ENCODE measurements at regions not wholly inside any gene's neighbourhood (a gene's known extent, or its start where the extent isn't known, plus 50 kb on each side); places are given as distances from the start of the nearest gene placed in this dataset.
A peak's percentile ranks its signal among the peaks of the same experiment; 100 is the strongest.

GRCh38 chr13:109361562-109362289 is 424.7 kb downstream of the IRS2 start:
- no peak overlapping the region for H3K27ac Mint-ChIP-seq (ENCODE audit: unreplicated experiment)
- TF ChIP-seq CTCF (conservative IDR thresholded peaks at IDR 0.05): no peak
- no peak overlapping the region for H3K4me3 Mint-ChIP-seq
- H3K4me1 Mint-ChIP-seq: peaks cover 10% of the 10 kb centered on the region
- no peaks in the 10 kb centered on the region for H3K27me3 Mint-ChIP-seq (ENCODE audit: low read depth)
- no peak for DNase-seq (ENCODE audit: low read depth, low spot score)
- H3K9me3 Mint-ChIP-seq: peaks cover 7% of the 10 kb centered on the region
- no peaks in the 10 kb centered on the region for H3K36me3 Mint-ChIP-seq (ENCODE audit: low read depth)

GRCh38 chr13:109357751-109358471 is 428.5 kb downstream of the IRS2 start:
- Mint-ChIP-seq H3K36me3 (ENCODE audit: low read depth) (no peaks in the 10 kb centered on the region), H3K27me3 (ENCODE audit: low read depth) (no peaks in the 10 kb centered on the region), H3K9me3 (peaks cover 2% of the 10 kb centered on the region), H3K4me1 (peaks cover 10% of the 10 kb centered on the region), H3K27ac (ENCODE audit: unreplicated experiment) (no peak overlapping the region), H3K4me3 (no peak overlapping the region)
- DNase-seq (ENCODE audit: low read depth, low spot score): no peak
- TF ChIP-seq CTCF (conservative IDR thresholded peaks at IDR 0.05): no peak

GRCh38 chr13:109355875-109356434 is 430.4 kb downstream of the IRS2 start:
- Mint-ChIP-seq H3K36me3 (ENCODE audit: low read depth) (no peaks in the 10 kb centered on the region), H3K9me3 (peaks cover 4% of the 10 kb centered on the region), H3K4me3 (no peak overlapping the region), H3K4me1 (peaks cover 6% of the 10 kb centered on the region), H3K27ac (ENCODE audit: unreplicated experiment) (peak overlapping the region; percentile 2), H3K27me3 (ENCODE audit: low read depth) (no peaks in the 10 kb centered on the region)
- no peak for TF ChIP-seq CTCF (conservative IDR thresholded peaks at IDR 0.05)
- DNase-seq (ENCODE audit: low read depth, low spot score): no peak

DNA sequence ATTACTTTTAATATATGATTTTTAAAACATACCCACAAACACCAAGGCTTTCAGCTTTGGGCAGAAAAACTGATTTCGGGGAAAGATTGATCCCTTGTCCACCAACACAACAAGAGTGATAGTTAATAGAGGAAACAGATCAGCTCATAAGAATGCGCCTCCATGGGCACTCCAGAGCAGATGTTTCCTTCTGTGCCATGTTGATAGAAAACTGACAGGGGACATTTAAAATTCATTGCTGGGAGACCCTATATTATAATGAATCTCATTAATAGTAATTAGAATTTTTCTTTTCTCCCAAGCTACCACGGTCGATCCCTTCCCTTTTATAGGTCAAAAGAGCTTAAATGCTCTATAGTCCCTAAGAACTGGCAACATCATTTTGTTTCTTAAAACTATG is 431.2 kb downstream of the IRS2 start:
- Mint-ChIP-seq H3K27me3 (ENCODE audit: low read depth) (no peaks in the 10 kb centered on the region), H3K4me1 (peaks cover 6% of the 10 kb centered on the region), H3K27ac (ENCODE audit: unreplicated experiment) (no peak overlapping the region), H3K9me3 (peaks cover 4% of the 10 kb centered on the region), H3K36me3 (ENCODE audit: low read depth) (no peaks in the 10 kb centered on the region), H3K4me3 (no peak overlapping the region)
- DNase-seq (ENCODE audit: low read depth, low spot score): no peak
- TF ChIP-seq CTCF (conservative IDR thresholded peaks at IDR 0.05): no peak

DNA sequence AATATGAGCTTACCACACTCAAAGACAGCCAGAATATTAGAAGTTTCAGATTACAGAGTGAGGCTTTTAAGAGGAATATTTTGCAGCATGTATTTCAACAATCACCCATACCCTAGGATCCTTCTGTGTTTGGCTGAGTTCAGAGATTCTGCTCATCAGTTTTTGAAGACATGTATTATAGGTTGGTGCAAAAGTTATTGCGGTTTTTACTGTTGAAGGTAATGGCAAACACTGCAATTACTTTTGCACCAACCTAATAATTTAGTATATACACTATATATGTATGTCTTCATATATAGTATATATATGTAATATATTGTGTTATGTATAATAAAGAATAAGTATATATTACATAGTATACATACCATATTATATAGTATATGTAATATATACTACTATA is 435.1 kb downstream of the IRS2 start:
- peaks cover 5% of the 10 kb centered on the region for H3K9me3 Mint-ChIP-seq
- H3K4me3 Mint-ChIP-seq: no peak overlapping the region
- no peak for DNase-seq (ENCODE audit: low read depth, low spot score)
- no peaks in the 10 kb centered on the region for H3K27me3 Mint-ChIP-seq (ENCODE audit: low read depth)
- H3K27ac Mint-ChIP-seq (ENCODE audit: unreplicated experiment): no peak overlapping the region
- TF ChIP-seq CTCF (conservative IDR thresholded peaks at IDR 0.05): no peak
- H3K4me1 Mint-ChIP-seq: peaks cover 6% of the 10 kb centered on the region
- no peaks in the 10 kb centered on the region for H3K36me3 Mint-ChIP-seq (ENCODE audit: low read depth)

All from neural crest cell (in vitro differentiated cells).